ENCODE measurements at regions not wholly inside any gene's neighbourhood (a gene's known extent, or its start where the extent isn't known, plus 50 kb on each side); places are given as distances from the start of the nearest gene placed in this dataset.

DNA sequence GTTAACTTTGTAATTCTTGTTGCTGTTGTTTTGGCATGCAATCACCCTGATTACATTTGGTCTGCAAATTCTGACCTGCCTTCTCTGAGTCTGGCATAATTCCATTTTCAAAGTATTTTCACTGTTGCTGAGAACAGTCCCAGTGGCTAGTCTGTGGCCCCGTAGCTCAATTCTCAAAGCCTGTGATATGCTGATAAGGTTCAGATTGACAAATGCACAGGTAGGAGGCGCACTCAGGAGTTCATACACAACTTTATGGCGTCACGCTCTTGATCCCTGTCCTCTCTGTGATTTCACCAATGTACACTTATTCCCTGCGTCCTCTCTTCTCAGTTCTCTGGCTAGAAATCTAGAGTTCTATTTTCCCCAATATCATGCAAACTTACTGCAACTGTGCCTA, 376.6 kb upstream of the SLCO3A1 start:
- no peak for DNase-seq

DNA sequence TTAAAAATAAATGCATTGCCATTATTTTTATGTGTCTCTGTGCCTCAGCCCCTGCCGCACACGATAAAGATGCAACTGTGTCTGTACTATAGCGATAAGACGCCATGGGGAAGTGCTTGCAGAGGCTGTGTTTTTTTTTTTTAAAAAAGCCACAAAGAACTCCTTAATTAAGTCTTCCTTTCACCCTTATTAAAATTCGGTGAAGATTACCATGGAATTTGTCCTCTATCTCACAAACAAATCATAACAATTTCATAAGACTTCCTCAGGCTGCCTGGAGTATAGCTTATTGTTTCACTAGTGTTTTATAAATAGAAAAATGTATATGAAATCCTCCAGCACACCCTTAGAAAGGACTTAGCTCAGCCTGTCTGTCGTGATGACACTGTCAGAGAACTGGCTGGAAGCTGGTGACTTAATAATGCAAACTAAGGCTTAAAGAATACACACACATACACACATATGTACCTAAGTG, 374.8 kb upstream of the SLCO3A1 start:
- no peak for DNase-seq

- no peak for DNase-seq
Measured at GRCh38 chr15:91480426-91480825, 373.1 kb upstream of the SLCO3A1 start.

DNA sequence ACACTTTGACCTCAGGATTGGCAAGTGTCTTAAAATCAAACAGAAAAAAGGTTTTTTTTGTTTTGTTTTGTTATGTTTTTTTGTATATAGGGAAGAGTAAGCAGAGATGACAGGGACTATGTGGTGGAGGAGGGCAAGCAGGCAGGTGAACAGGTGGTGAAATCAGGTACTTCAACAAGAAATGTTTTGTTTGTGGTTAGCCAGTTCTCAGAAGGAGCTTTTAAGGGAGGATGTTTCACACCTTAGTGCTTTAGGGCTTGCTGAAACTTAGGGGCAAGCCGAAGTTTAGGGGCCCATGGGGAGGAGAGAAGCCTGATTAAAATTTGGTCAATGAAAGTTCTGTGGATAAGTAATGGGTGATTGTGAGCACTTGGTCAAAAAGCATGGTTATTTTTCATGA, 370.7 kb upstream of the SLCO3A1 start:
- no peak for DNase-seq

- DNase-seq = no peak
Measured at GRCh38 chr15:91484141-91484540, 369.4 kb upstream of the SLCO3A1 start.

- no peak for DNase-seq
Measured at GRCh38 chr15:91488452-91488851, 365.1 kb upstream of the SLCO3A1 start.

DNA sequence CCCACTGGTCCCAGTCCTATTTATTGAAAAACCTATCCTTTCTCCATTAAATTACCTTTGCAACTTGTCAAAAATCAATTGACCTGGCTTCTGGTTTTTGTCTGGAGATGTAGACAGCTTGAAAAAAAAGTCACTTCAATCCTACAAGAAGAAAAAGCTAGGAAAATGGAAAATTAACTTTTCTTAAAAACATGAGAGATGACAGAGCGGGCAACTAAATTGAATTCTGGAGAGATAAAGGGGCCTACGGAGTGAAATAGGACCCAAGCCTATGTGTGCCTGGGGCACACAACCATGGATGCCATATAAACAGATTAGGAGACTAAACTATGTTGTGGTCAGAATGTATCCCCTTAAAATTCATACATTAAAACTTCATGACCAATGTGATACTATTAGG, 363.3 kb upstream of the SLCO3A1 start:
- DNase-seq = no peak

DNA sequence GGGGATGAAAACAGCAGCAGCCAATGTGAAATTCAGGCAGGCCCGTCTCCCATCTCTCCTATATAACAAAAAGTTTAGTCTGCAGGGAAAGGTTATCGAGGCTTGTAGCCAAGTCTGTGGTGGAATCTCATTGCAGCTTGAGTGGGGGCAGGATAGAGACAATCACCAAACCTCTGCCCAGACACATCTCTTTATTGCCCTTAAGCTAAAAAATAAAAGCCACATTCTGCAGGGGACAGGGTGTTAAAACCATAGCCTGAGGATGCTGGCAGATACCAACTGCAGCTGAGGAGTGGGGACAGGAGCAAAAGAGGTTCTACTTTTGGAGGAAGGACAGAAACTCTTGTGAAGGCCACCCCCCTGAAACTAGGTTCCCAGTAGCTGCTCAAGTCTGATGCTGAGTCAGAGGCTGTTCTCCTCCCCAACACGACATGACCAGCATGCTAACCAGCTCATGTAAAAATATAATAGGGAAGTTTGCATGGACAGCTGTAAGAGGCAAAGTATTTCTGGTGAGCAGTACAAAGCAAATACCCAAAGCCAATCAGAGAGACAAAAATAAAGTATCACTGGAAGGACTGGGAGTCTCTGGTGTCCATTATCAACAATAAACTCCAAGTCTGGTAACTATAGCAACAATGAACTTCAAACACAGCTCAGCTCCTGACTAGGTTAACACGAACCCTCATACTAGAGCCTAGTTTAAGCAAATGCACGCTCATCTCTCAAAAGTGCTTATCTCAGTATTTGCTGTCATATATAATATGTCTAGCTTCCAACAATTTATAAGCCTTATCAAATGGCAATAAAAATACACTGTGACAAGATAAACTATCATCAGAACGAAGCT, 362.2 kb upstream of the SLCO3A1 start:
- DNase-seq = peak; percentile 78

DNA sequence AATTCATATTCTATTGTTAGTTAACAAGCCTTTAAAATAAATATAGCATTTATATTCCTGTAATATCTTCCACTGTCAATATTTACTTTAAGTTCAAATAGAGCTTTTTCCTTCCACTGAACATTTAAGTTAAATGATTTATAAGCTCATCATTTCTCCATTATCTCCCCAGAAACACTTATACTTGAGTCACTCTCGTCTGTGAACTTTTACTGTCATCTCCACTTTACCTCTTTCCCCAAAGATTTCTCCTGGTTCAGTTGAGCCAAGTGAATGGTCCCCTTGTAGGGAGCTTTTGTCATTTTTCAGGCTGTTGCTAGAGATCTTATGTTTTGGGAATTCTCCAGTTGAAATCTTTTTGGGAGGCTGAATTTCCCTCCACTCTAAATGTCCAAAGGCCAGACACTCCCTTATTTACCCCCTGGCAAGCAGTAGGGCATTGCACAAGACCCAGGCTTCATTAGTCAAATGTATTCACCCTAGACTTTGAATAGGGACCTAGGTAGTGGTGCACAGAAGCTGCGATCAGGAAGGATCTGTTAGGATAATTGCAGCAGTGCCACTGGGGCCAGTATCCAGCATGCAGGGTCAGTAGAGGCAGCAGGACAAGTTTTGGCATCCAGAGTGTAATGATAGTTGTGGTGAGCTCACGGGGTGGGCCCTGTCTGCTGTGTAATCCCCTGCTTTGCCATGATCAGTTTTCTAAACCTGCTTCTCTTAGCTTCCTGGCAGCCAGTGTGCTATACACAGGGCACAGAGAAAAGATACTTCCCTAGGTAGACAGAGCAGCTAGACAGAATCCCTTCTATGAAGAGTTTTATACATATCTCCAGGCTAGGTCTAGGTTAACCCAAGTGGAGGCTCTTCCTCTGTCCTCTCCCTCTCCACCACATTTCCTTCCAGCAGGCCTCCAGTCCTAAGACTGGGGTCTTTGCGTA, 356.5 kb upstream of the SLCO3A1 start:
- no peak for DNase-seq

- no peak for DNase-seq
Measured at GRCh38 chr15:91498046-91498748, 355.3 kb upstream of the SLCO3A1 start.

DNA sequence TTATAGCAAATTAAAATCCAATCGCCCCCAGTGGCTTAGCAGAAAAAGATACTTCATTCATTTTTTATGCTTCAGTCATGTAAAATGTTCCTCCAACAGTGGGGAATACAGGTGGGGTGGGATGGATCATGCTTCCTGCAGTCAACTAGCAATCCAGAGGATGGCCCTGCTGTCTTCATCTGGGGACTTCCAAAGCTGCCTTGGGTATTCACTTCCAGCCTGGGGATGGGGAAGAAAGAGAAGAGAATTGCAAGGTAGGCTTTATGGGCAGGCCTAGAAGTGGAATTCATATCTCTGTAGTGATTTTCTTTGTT, 354.8 kb upstream of the SLCO3A1 start:
- DNase-seq = no peak

- no peak for DNase-seq
Measured at GRCh38 chr15:91499774-91500383, 353.6 kb upstream of the SLCO3A1 start.

GRCh38 chr15:91508633-91509032, 344.9 kb upstream of the SLCO3A1 start:
- no peak for DNase-seq

DNA sequence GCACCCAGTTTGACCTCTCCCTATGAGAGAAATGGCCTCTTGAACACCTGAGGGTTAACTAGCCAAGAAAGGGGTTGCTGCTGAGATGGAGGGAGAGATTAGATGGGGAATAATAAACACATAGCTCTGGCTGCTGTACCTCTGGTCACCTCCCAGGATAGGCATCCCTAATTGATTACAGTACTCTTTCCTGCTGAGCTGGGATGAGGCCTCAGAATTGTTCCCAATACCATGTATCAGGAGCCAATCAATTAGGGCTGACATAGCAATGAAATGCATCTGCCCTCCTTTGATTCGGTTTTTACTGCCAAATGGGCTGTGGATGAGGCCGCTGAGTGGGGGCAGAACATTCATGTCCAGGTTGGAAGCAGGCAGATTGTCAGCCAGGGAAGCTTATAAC, 339.4 kb upstream of the SLCO3A1 start:
- no peak for DNase-seq

DNA sequence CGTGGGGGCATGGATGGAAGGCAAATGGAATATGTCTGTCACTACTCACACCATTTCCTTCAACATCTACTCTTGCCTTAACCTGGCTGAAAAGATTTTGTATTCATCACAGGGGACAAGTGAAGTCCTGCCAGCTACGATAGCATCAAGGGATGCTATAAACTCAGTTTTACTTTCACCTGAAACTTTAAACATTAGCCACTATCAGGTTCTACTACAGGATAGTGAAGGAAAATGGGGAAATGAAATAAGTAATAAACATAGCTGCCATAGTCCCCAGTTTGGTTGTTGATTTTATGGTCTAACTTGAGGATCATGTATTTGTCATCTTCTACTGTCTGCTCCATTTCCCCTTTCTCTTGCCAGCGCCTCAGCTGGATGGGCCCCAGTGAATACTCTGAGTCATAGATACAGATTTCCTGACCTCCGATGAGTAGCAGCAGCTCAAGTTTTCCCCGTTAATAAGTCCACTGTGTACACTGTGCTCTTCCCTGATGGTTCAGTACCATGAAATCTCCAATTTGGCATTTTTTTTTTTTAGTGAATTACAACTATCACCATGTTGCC, 338.2 kb upstream of the SLCO3A1 start:
- no peak for DNase-seq

DNA sequence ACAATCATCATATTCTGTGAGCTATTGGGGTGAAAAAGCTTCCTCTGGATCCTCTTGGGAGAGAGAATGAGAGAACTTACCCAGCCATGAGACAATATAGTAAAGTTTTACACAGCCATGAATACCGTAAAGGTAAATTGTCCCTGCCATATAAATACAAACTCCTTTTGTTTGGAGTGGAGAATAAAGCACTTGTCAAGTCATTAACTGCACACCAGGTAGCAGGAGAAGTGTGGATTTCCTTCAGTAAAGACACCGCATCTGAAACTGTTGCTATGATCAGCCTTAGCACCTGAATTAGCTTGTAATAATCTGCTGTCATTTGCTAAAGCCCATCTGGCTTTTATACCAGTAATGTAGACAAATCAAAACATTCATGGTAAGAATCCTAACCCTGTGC, 336.6 kb upstream of the SLCO3A1 start:
- no peak for DNase-seq

DNA sequence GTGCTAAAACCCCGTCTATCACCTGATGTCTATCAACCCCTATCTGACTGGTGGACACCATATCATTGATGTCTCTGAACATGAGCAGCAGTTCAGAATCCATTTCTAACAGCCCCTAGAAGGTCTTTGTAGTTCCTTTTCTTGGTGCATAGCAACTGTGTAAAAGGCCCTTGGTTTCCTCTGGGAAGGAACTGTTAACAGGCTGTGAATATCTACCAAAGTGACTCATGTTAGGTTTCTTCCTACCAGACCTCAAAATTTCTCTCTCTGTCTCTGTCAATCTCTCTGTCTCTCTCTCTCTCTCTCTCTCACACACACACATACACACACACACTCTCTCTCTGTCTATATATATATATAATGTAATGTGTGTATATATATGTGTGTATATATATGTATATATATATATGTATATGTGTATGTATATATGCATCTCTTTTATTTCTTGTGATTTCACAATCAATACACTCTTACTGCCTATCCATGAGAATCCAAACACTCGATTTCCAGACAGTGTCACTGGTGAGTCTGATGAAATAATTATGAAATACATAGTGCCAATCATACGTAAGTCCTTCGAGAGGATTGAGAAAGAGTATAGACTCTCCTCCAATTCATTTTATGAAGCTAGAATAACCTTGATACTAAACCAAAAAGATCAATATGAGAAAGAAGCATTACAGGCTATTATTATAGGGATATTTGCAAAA, 335.9 kb upstream of the SLCO3A1 start:
- no peak for DNase-seq

- no peak for DNase-seq
Measured at GRCh38 chr15:91520850-91521249, 332.7 kb upstream of the SLCO3A1 start.

- no peak for DNase-seq
Measured at GRCh38 chr15:91521548-91521947, 332.0 kb upstream of the SLCO3A1 start.

DNA sequence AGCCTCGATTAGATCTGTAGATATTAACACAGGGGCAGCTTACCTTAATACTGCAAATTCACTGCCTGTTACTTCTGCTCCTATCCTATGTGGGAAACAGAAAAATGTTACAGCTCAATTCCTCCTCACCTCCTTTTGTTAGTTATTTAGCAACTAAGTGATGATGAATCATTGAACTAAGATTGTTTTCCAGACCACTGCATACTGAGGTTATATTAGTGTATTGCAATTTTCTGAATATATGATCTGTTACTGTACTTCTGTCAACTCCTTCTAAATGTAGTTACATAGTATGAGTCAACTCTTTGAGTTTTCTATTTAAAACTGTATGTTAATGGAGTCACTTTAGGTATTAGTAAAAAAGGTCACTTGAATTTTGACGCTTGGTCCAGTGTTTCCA, 331.5 kb upstream of the SLCO3A1 start:
- DNase-seq = no peak

GRCh38 chr15:91522605-91523332, 330.7 kb upstream of the SLCO3A1 start:
- DNase-seq = peak; percentile 35
